Spleen (tissue), 7 donors: ENCODE measurements at regions not wholly inside any gene's neighbourhood (a gene's known extent, or its start where the extent isn't known, plus 50 kb on each side); places are given as distances from the start of the nearest gene placed in this dataset.

Experiments used
- POLR2AphosphoS5 ChIP-seq, 3 donors: sonication (generic); formaldehyde crosslinking; IDR thresholded peaks; one replicate each; pipeline ENCODE4 v1.5.1; 2017; ENCODE audit warnings: antibody characterized with exemption in 3 of 3
- TF ChIP-seq, protein P1 (sequence below), 11 experiments: fragments of 200-600 bp in 7 of 11; fragments of 450-650 bp in 4 of 11; sonication (generic) in 4 of 11; IDR thresholded peaks in 8 of 11; conservative IDR thresholded peaks in 3 of 11; 1 replicate in 7 of 11; 2 replicates in 4 of 11; pipeline versions ENCODE4 v1.4.0 to v1.8.0; 2016 to 2021; ENCODE audit warnings: antibody characterized with exemption in 11 of 11, inconsistent platforms in 4 of 11, mild to moderate bottlenecking in 1 of 11
- donor health status: DM: no; HTN: no; CAD: no; lungs with moderate emphysema.
- donor health status: DM: no; HTN: no; CAD: no.
- donor health status: DM: no; HTN: no; CAD: no.

DNA sequence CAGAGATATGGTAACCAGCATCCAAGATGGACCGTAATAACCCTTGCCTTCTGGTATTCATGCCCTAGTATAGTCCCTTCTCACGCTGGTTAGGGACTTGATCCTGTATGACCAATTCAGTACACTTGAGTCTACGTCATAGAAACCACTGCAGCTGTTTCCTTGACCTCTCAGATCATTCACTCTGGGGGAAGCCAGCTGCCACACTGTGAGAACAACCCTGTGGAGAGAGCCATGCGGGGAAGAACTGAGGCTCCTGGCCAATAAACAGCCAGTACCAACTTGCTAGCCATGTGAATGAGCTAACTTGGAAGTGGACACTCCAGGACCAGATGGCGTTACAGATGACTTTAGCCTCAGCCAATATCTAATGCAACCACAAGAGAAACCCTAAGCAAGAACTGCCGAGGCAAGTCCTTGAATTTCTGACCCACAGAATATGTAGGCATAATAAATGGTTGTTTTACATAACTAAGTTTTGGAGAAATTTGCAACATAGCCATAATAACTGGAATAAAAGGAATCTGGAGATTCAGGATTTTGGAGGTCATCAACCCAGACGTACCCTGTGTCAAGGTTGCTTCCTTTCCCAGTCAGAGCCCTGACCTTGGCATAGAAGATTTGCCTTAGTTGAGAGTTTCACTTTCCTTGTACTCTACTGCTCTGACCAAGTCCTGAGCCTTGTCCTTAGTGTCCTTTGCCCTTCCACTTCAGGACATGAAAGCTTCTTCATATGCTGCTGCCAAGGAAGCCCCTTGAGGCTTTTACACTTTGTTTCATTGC lies 87.3 kb upstream of the ZNF81 start:
- TF ChIP-seq, protein P1, sequence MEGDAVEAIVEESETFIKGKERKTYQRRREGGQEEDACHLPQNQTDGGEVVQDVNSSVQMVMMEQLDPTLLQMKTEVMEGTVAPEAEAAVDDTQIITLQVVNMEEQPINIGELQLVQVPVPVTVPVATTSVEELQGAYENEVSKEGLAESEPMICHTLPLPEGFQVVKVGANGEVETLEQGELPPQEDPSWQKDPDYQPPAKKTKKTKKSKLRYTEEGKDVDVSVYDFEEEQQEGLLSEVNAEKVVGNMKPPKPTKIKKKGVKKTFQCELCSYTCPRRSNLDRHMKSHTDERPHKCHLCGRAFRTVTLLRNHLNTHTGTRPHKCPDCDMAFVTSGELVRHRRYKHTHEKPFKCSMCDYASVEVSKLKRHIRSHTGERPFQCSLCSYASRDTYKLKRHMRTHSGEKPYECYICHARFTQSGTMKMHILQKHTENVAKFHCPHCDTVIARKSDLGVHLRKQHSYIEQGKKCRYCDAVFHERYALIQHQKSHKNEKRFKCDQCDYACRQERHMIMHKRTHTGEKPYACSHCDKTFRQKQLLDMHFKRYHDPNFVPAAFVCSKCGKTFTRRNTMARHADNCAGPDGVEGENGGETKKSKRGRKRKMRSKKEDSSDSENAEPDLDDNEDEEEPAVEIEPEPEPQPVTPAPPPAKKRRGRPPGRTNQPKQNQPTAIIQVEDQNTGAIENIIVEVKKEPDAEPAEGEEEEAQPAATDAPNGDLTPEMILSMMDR (IDR thresholded peaks at IDR 0.05 in 8 of 11, conservative IDR thresholded peaks at IDR 0.05 in 3 of 11): no peak
- TF ChIP-seq POLR2AphosphoS5 (IDR thresholded peaks at IDR 0.05): no peak
